ENCODE measurements at regions not wholly inside any gene's neighbourhood (a gene's known extent, or its start where the extent isn't known, plus 50 kb on each side); places are given as distances from the start of the nearest gene placed in this dataset.

DNA sequence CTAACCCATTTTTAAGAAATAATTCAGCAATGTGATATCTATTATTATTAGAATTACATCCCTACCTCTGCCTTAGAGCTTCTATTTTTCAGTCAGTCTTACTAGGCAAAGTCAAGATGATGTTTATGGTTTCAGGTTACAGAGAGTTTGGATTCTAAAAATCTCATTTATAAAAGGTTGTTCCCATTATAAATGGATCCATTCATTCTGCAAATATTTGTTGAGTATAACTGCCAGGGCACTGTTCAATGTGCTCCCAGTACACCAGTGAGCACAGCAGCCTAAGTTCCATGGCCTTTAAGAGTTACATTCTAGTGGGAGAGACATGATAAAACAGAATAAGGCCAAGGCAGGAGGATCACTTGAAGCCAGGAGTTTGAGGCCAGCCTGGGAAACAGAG lies 75.9 kb upstream of the EYA4 start:
- Histone ChIP-seq H3K27ac (ENCODE audit: low read depth, low read length) (no peak overlapping the region), H3K79me1 (ENCODE audit: low read depth, low read length) (no peaks in the 10 kb centered on the region), H2AK5ac (ENCODE audit: low read depth, low read length) (no peak overlapping the region), H4K20me1 (replicated peaks in 1 of 2; ENCODE audit: control insufficient read depth in 1 of 2, insufficient read depth in 2 of 2, low read length in 2 of 2) (no peaks in the 10 kb centered on the region), H4K91ac (replicated peaks; ENCODE audit: insufficient read length, low read length) (no peak overlapping the region), H3K36me3 (ENCODE audit: control insufficient read depth in 2 of 4, insufficient read depth in 4 of 4, low read length in 3 of 4) (no peaks in the 10 kb centered on the region), H3K56ac (replicated peaks; ENCODE audit: insufficient read length, low read depth, low read length) (no peak overlapping the region), H3K79me2 (ENCODE audit: control insufficient read depth in 1 of 2, insufficient read depth in 2 of 2, low read length in 2 of 2) (no peaks in the 10 kb centered on the region), H3K4me2 (ENCODE audit: insufficient read depth in 1 of 2, low read depth in 2 of 2, low read length in 2 of 2) (no peak overlapping the region), H3K4me3 (ENCODE audit: extremely low read depth in 1 of 4, insufficient read depth in 2 of 4, low read depth in 3 of 4, low read length in 4 of 4) (no peak overlapping the region), H3K27me3 (replicated peaks in 1 of 4; ENCODE audit: control insufficient read depth in 3 of 4, extremely low read depth in 1 of 4, insufficient read depth in 3 of 4, low read length in 3 of 4) (no peaks in the 10 kb centered on the region), H3K23ac (ENCODE audit: insufficient read length) (no peak overlapping the region), H3K23me2 (ENCODE audit: low read depth, low read length) (no peaks in the 10 kb centered on the region), H2BK120ac (replicated peaks; ENCODE audit: low read depth, low read length) (no peak overlapping the region), H2AFZ (ENCODE audit: low read length) (no peak overlapping the region), H2BK5ac (ENCODE audit: low read depth, low read length) (no peak overlapping the region), H3K4me1 (replicated peaks in 1 of 4; ENCODE audit: control insufficient read depth in 3 of 4, insufficient read depth in 4 of 4, low read length in 3 of 4) (0 out of 7 replicates have a peak, but pooled peaks cover 0 to 4% (median 0%) of the 10 kb centered on the region in 4 experiments), H3K14ac (ENCODE audit: insufficient read length) (no peak overlapping the region), H3K9me3 (ENCODE audit: insufficient read depth in 2 of 2, low read depth in 1 of 2, low read length in 1 of 2) (no peaks in the 10 kb centered on the region), H4K5ac (ENCODE audit: insufficient read length, low read depth, low read length) (no peak overlapping the region), H2BK15ac (ENCODE audit: low read length) (no peak overlapping the region), H3K9ac (replicated peaks in 1 of 4; ENCODE audit: extremely low read depth in 1 of 4, low read depth in 3 of 4, low read length in 3 of 4) (no peak overlapping the region), H2BK20ac (ENCODE audit: low read length) (no peak overlapping the region), H3K18ac (ENCODE audit: extremely low read depth, low read length) (no peak overlapping the region), H3K4ac (replicated peaks; ENCODE audit: insufficient read length, low read depth, low read length) (no peak overlapping the region), H4K8ac (ENCODE audit: extremely low read depth, insufficient read depth, low read length) (no peak overlapping the region), H2BK12ac (ENCODE audit: low read depth, low read length) (no peak overlapping the region)
- FAIRE-seq (no peak), DNase-seq (ENCODE audit: low read depth in 1 of 2, low spot score in 2 of 2) (no peak)
- CTCF ChIA-PET (ENCODE audit: partially characterized antibody): interaction anchor here (0.7 to 2.0 kb wide), 4 partner anchors 9 to 481 kb away, joined by 3 to 5 read pairs (median 3); no protein-coding TSS in a partner anchor
- TF ChIP-seq ASH2L (IDR thresholded peaks at IDR 0.05; ENCODE audit: low read length) (no peak), SUZ12 (IDR thresholded peaks at IDR 0.05; ENCODE audit: low read length) (no peak), CBX5 (IDR thresholded peaks at IDR 0.05; ENCODE audit: low read depth, low read length) (no peak), CREB1 (IDR thresholded peaks at IDR 0.05) (no peak), MAX (IDR thresholded peaks at IDR 0.05) (no peak), POLR2A (IDR thresholded peaks at IDR 0.05; ENCODE audit: control extremely low read depth in 1 of 2, low read depth in 2 of 2, low read length in 2 of 2) (no peak)
- POLR2A ChIA-PET (ENCODE audit: partially characterized antibody): no interaction called here

Data from H1 (cell line).